Bone marrow (tissue), 2 donors: ENCODE measurements at regions not wholly inside any gene's neighbourhood (a gene's known extent, or its start where the extent isn't known, plus 50 kb on each side); places are given as distances from the start of the nearest gene placed in this dataset.

Experiments
- DNase-seq, 2 donors: peaks; one replicate each; lab custom pipeline; 2025; lab: John Stamatoyannopoulos, UW

DNA sequence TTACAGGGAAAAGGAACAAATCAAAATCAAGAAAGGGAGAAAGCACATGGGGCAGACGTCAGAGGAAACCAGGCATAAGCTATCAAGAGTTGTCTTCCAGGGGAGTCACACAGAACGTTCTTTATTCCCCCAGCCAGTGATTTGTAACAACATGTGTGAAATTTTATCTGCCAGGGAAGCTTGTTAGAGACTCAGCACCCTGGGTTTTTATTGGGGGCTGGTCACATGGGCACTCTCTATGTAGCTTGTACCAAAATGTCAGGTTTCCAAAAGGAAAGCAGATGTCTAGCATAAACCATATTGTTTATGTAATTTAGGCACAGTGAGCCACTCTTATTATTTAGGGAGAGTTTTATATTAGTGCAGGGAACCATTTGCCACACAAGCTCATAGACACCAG is 440.4 kb upstream of the DCN start:
- DNase-seq: no peak

DNA sequence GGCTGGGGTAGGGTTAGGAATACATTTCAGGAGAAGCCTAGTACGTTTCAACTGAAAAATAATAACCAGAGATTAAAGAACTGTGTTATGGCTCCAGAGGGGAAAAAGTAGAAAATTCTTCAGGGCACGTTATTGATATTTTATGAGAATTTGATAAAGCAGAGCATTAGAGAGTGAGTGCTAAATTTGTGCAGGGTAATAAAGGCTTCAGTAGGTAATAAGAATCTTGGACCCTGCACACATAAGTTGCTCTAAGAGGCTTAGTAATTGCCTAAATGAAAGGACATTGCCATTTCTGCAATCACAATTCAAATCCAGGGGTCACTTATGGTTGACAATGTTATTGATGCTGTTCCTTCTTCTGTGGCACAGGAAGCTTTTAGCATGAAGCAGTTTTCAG is 439.4 kb upstream of the DCN start:
- DNase-seq: no peak

DNA sequence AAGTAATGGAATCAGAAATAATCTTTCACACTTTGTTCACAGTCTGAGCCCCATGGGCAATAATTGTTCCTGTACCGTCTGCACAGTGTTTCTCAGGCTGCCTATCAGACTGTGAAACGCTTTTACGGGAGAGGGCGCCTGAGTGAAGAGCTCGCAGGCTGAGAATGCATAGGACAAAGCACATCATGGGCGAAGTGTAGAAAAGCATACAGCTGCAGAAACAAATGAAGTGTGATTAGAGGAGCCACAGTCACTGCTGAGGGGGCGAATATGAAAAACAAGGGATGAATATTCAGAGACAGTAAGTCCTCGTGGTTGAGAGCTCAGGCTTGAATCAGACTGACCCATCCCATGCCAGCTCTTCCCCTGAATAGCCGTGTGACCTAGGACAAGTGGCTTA is 438.4 kb upstream of the DCN start:
- no peak for DNase-seq

DNA sequence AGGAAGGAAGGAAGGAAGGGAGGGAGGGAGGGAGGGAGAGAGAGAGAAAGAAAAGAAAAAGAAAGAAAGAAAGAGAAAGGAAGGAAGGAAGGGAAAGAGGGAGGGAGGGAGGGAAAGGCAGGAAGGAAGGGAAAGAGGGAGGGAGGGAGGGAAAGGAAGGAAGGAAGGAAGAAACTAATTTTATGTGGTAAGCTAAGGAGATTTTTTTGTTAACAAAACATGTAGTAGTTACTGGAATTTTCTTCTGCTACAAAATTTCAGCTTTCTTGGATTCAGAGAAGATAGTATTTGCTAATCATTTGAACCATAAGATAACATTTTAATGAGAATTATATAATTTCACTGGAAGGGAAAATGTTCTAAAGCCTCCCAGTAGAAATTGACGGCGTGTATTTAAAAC is 437.8 kb upstream of the DCN start:
- DNase-seq: no peak

DNA sequence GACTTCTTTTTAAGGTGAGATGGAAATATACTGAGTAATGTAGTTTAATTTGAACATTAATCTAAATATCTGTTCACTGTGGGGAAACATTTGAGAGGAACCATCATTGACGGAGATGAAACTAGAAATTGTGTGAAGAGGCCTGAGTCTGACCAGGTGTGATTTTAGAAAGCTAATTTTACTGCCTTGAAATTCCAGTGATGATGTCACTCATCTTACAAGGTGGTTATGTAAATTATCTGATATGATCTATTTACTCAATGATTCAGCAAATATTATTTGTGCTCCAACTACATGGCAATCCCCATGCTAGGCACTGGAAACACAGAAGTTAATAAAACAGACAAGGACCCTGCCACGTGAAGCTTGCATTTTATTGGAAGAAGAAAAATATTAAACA is 435.7 kb upstream of the DCN start:
- no peak for DNase-seq

DNA sequence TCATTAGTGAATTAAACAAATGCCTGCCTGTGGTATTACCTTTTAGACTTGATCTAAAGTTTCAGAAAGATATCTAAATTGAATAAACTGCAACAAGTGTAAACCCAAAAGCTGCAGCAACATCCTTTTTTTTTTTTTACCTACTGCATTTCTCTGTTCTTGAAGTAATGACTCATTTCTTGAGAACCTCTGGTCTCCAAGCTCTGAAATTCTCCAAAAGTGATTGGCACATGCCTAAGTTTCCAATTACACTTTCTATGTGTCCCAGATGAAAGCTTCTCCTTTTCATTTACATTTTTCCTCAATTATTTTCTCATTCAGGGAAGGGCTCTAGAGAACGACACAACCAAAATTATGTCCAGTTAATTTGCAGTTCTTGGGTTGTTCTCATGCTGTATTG is 435.2 kb upstream of the DCN start:
- no peak for DNase-seq

DNA sequence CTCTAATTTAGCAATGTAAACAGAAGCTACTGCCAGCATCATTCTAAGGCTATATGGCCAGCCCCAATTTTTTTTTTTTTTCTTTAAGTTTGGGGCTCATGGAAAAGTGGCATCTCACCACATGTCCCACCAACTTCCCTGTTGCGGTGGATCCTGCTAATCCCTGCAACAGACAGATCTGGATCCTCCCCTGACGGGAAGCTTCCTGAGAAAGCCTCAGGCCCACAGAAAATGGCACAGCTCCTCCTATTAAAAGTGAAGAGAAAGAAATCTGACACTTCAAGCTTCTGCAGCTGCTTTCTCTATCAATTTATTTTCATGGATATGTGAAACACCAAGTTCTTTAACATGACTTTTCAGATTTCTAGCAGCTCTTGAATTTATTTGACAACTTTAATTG is 433.8 kb upstream of the DCN start:
- DNase-seq: no peak

DNA sequence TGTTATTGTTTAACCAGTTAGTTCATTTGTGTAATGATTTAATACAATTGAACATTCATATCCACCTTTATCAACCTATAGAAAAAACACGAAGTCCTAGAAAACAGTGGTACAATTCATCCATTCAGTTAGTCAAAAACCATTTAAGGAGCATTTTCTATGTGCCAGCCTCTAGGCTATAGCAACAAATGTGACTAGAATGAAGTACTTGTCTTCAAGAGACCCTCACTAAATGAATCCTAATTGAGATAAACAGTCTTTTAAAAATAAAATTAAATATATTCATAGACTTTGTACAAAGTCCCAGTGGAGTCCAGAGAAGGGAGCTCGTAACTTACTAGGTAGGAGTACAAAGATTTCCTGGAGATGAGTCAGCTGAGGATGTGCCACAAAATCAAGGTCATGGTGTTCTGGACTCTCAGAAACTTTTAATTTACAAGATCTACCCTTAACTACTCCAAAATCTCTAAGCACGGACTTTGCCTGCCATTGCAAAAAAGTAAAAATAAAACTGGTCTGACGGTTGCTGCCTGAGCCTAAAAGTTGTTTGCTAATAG is 430.7 kb upstream of the DCN start:
- DNase-seq: no peak

DNA sequence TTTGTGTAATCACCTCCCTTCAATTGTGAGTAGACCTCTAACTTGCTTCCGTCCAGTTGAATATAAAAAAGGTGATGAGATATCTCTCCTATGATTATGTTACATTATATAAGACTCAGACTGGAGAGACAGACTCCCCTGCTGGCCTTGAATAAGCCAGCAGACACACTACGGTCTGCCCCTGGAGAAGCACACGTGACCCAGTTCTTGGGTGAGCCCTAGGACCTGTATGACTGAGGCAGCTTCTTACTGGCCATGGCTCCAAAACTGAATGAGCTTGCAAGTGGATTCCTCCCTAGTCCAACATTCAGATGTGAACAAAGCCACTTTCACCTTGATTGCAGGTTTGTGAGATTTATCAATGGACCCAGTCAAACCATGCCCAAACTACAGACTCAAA is 427.9 kb upstream of the DCN start:
- no peak for DNase-seq

DNA sequence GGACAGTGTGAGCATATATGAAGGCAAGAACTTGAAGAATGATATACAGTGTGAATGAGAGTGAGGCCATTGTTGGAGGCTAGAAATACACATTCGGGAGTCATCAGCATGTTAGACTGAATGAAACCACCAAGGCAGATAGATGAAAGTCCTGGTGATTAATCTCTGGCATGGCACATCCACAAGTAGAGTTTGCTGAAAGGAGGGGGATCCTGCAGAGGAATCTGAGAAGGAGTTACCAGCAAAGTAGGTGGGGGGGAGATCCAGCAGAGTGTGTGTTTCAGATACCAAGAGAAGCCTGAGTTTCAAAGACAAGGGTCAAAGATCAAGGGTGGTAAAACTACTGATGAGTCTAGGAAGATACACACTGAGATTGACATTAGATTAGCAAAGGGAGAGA is 426.7 kb upstream of the DCN start:
- DNase-seq: no peak

DNA sequence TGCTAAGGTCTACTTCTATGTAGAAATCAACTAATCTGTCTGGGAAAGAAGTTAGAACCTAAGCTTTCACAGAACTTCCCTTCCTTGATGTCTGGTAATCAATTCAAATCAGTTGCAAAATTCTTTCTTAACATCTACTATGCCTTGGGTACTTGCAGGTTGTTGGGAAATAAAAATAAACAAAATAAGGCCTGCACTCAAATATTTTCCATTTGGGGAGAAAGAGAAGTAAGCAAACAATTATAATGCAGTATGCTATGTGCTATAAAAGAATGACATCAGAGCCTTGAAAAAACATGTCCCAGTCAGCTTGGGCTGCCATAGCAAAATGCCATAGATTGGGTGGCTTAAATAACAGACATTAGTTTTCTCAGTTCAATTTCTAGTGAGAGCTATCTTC is 425.9 kb upstream of the DCN start:
- no peak for DNase-seq

DNA sequence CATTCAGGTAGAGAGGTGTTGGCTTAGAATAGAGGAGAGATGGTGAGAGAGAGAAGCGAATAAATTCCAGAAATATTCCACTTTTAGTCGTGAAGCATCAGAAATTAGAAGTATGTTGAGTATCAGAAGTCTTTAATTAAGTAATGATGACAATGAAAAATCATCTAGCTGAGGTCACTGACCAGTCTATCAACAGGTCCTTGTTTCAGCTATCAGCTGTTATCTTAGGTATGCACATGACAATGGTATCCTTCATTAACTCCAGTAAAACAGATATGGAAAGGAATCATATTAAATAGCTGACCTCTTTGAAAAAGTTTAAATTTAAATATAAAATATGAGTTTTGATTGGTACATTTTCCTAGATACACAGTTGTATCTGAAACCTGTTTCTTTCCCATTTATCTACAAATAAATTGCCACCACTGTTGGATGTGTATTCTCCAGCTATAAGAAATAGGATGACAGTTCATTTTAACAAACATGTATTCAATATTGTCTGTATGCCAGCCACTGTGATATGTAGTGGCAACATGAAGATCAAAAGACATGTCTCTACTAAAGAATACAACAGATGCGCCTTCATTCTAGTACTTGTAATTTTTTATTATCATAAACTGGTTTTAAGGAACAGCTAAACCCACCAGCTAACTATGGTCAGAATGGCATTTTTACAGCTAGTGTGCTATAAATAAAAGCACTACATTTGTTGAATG is 424.2 kb upstream of the DCN start:
- DNase-seq: no peak

DNA sequence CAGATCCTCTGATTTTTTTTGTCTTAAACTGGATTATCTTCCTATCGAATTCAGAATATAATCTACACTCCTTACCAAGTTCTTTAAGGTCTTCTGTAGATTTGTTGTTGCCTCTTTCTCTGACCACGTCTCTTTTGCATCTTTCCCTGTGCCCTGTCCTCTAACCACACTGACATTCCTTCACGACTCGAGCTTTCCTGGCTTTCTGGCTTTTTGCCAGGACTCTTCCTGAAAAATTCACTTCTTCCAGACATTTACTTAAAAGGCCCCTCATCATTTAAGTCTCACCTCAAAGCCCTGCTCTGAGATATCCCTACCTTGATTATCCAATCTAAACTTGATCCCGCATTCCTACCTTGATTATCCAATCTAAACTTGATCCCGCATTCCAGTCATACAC is 422.3 kb upstream of the DCN start:
- no peak for DNase-seq

DNA sequence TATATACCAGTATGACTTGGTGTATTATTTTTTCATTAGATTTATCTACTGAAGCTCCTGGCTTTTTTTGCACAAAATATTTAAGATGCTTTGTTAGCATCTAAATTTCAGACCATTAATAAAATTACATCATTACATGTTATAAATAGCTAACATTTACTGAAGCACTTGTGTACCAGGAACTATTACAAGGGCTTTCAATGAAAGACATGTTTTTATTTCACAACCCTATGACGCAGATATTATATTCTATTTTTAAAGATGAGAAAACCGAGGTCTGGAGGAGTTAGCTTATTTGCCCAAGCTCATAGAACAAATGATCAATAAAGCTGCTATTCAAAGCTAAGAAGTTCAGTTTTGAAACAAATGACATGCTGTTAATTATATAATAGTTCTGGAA is 420.4 kb upstream of the DCN start:
- no peak for DNase-seq

DNA sequence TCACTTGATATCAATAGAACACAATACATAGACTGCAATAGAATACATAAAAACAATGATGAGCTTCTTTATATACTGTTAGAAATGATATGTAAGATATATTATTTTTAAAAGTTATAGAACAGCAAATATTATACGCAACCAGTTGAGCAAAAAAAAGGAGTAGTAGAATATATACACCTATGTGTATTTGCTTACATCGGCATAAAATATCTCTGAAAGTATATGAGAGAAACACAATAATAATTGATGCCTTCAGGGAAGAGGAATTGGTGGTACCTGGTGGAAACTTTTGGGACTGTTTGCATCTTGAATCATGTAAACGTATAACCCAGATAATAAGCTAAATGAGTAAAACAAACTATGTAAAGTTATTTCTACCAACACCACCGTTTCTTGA is 418.4 kb upstream of the DCN start:
- no peak for DNase-seq

DNA sequence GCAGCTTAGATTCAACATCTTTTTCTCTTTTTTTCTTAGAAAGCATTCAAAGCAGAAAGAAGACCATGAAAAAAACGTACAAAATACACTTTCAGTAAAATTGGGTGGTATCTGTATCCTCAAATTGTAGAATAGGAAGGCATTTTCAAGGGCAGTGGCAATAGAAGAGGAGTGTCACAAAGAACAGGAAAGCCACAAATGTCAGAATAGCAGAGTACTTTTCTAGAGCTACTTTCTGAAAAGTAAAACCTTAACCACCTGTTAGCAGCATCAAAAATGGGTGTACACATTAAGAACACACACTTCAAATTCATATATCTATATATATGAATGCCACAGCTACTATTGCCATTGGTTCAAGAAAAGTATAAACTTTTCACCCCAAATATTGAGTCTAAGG is 412.1 kb upstream of the DCN start:
- no peak for DNase-seq

DNA sequence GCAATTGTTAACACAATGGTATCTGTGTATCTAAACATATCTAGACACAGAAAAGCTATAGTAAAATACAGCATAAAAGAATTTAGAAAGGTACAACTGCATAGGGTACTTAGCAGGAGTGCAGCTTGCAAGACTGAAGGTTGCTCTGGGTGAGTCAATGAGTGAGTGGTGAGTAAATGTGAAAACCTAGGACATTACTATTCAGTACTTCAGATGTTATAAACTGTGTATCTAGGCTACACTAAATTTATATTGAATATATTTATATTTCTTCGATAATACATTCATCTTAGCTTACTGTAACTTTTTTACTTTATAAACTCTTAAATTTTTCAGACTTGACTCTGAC is 409.0 kb upstream of the DCN start:
- DNase-seq: no peak

DNA sequence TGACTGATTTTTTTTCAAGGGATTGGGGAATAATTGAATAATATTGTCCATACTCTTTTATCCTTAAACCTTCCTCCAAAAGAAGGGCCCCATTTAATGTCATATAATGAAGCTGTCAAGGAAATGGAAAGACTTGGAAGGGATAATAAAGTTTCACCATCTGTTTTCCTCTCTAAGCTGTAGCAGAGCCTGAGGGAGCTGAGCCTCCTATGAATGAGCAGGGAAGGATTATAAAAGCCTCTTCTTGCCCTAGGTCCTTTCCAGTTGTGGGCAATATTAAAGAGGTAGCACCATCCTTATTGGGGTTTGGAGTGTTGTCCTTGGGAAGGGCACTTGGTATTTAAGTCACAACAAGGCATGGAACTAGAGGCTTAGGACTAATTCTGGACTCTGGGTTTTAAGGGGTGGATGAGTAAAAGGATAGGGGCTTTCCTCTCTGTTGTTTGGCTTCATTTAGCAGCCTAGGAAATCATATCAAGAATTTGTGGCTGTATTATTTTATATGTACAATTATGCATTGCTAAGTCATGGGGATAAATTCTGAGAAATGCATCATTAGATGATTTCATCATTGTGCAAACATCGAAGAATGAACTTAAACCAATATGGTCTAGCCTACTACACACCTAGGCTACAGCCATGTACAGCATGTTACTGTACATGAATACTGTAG is 408.5 kb upstream of the DCN start:
- no peak for DNase-seq

DNA sequence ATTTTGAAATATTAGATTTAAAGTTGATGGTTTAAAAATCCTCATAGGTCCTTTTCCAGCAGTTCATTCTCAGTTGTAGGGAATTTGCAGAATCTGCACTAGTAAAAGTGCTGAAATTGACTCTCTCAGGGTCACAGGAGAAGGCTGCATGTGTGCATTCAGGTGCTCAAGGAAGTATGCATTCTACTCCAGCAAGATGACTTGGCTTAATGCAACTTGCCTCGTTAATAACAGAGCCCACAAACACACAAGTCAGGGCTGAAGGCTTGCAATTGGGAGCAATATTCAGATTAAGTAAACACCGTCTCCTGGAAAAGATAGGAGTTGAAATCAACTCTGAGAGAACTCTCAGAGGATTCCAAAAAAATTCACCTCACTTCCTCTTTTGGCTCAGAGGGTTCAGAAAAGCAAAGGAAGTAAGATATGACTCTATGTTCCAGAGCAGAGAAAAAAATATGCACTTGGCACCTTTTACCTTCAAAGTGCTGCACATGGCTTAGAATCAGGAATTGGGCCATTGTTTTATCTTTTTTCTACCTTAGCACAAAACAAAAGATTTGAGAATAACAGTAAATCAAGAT is 406.3 kb upstream of the DCN start:
- no peak for DNase-seq

DNA sequence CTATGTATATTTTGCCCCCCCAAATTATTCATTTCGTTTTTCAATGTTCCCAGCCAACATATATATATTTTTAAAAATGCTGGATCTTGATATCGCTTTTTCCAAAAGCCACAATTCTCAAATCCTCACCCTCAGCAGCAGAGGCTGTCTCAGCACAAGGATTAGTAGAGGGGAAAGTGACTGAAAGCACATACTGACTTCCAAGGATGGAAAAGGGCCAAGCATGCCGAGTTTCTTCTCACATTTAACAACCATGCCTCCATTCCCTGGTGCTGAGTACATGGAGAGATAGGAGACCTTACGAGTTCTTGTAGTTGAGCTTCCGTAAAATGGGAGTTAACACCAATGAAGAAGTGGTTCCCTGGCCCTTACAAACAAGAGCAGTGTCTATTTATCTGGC is 403.4 kb upstream of the DCN start:
- no peak for DNase-seq

DNA sequence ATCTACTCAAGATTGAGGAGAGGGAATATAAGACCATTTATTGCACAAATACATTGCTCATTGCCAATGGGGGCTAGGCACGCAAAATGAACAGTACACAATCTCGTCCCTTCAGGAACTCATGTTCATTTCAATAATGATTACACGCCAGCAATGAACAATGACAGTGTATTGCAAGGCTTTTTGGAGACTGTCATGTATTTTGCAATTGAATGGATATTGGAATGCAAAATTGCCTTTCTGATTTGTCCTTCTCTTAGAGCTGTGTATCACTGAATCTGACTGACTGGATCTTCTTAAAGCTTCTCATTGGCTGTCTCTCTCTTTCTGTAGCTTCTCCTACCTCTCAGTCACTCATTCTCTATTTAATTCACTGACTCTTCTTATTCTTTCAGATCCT is 400.2 kb upstream of the DCN start:
- no peak for DNase-seq

DNA sequence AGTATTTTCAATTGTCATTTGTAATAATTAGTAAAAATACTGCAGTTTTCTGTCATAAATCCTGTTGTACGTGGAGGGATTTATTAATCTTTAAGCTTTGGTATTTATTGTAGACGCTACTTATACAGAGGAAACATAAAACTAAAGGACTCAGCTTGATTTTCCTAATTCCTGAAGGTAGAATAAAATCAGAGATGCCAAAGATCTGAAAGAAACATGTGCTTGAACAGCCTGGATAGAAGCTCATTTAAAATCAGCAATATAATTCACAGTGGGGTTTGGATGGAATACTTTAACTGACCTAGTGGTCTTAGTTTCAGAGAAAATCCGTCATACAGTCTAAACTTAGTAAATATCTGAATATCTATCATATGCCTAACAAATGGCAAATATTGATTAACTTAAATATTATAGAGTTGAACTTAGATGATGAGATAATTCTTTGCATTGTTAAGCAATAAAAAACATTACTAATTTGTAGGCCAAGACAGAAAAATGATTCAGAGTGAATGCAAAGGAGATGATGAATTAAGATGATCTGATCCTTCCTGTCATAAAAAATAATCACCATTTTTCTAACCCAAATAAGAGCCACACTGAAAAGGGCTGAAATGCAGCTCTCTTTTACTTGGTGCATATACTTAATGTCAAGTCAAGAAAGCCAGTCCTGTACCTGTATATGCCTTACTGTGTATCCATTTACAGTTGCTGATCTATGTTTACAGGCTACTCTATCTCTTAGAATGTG is 397.1 kb upstream of the DCN start:
- no peak for DNase-seq
